K562 (cell line): ENCODE measurements at regions not wholly inside any gene's neighbourhood (a gene's known extent, or its start where the extent isn't known, plus 50 kb on each side); places are given as distances from the start of the nearest gene placed in this dataset.

ENCODE experiments used
- CHD1 ChIP-seq: fragments of 200-600 bp; sonication (generic); IDR thresholded peaks from one replicate; pipeline ENCODE4 v1.6.1; 2012; ENCODE audit warnings: mild to moderate bottlenecking, moderate library complexity, low read length, inconsistent platforms
- EP400 ChIP-seq: fragments of 450-650 bp; IDR thresholded peaks from 2 replicates; pipeline ENCODE4 v1.6.1; 2017; ENCODE audit warnings: antibody characterized with exemption, mild to moderate bottlenecking, moderate library complexity
- FIP1L1 ChIP-seq: fragments of 200-400 bp; formaldehyde crosslinking; IDR thresholded peaks from 2 replicates; pipeline ENCODE4 v1.6.1; 2018; ENCODE audit warnings: mild to moderate bottlenecking, low read depth, low read length; ENCODE audit not compliant: poor library complexity, severe bottlenecking
- FOXJ2 ChIP-seq: fragments of 200-800 bp; sonication (Bioruptor generic); IDR thresholded peaks from 2 replicates; pipeline ENCODE4 v1.6.1; 2016; ENCODE audit warnings: missing genetic modification characterization, missing compliant biosample characterization
- KLF16 ChIP-seq: IDR thresholded peaks from 2 replicates; pipeline ENCODE4 v1.6.1; 2016; ENCODE audit warnings: antibody characterized with exemption
- MAFK ChIP-seq: IDR thresholded peaks from 2 replicates; pipeline ENCODE4 v1.6.1; 2011; ENCODE audit warnings: low read length, improper control_type of control experiment
- MIER1 ChIP-seq: fragments of 450-650 bp; IDR thresholded peaks from 2 replicates; pipeline ENCODE4 v1.6.1; 2016; ENCODE audit warnings: antibody characterized with exemption, mild to moderate bottlenecking, low read depth
- NBN ChIP-seq: fragments of 450-650 bp; IDR thresholded peaks from 2 replicates; pipeline ENCODE4 v1.6.1; 2016; ENCODE audit warnings: low read depth, mild to moderate bottlenecking
- RBFOX2 ChIP-seq: fragments of 200-400 bp; formaldehyde crosslinking; IDR thresholded peaks from 2 replicates; pipeline ENCODE4 v1.6.1; 2017; ENCODE audit warnings: low read depth, mild to moderate bottlenecking, low read length, moderate library complexity
- TCF7L2 ChIP-seq: fragments of 150-350 bp; IDR thresholded peaks from 2 replicates; pipeline ENCODE4 v1.6.1; 2016; ENCODE audit warnings: low read depth, mild to moderate bottlenecking, low read length, moderate library complexity
- TRIM24 ChIP-seq, 2 experiments: fragments of 450-650 bp; IDR thresholded peaks; 2 replicates each; pipeline ENCODE4 v1.6.1; 2016
- YY1 ChIP-seq, 3 experiments: IDR thresholded peaks; 2 replicates each; pipeline ENCODE4 v1.6.1; 2011; ENCODE audit warnings: low read length in 2 of 3, mild to moderate bottlenecking in 2 of 3, moderate library complexity in 2 of 3, borderline replicate concordance in 1 of 3, control low read depth in 1 of 3, low read depth in 1 of 3; ENCODE audit not compliant: insufficient read depth in 3 of 3, insufficient replicate concordance in 2 of 3, control insufficient read depth in 1 of 3, insufficient read length in 1 of 3; ENCODE audit errors: extremely low read depth in 1 of 3
- ZEB2 ChIP-seq: fragments of 450-650 bp; IDR thresholded peaks from 2 replicates; pipeline ENCODE4 v1.6.1; 2016
- ZNF12 ChIP-seq: sonication (generic); formaldehyde crosslinking; IDR thresholded peaks from 2 replicates; pipeline ENCODE4 v1.4.0; 2020; ENCODE audit warnings: mild to moderate bottlenecking, missing genetic modification reagents
- TF ChIP-seq, protein P1 (sequence below): fragments of 450-650 bp; IDR thresholded peaks from 2 replicates; pipeline ENCODE4 v1.7.0; 2016; ENCODE audit warnings: borderline replicate concordance
- TF ChIP-seq, protein P2 (sequence below): sonication (generic); formaldehyde crosslinking; IDR thresholded peaks from 2 replicates; pipeline ENCODE4 v1.8.1; 2023; ENCODE audit warnings: mild to moderate bottlenecking, missing genetic modification reagents
- TF ChIP-seq, protein P3 (sequence below), 2 experiments: IDR thresholded peaks in 1 of 2; conservative IDR thresholded peaks in 1 of 2; 2 replicates each; pipeline ENCODE4 v1.6.1; 2016; ENCODE audit warnings: low read depth in 2 of 2, mild to moderate bottlenecking in 1 of 2, missing compliant biosample characterization in 1 of 2, missing genetic modification characterization in 1 of 2, moderate library complexity in 1 of 2
- TF ChIP-seq, protein P4 (sequence below): fragments of 250-450 bp; sonication (Bioruptor Pico); IDR thresholded peaks from 2 replicates; pipeline ENCODE4 v1.9.0; 2021; ENCODE audit warnings: mild to moderate bottlenecking, inconsistent platforms

DNA sequence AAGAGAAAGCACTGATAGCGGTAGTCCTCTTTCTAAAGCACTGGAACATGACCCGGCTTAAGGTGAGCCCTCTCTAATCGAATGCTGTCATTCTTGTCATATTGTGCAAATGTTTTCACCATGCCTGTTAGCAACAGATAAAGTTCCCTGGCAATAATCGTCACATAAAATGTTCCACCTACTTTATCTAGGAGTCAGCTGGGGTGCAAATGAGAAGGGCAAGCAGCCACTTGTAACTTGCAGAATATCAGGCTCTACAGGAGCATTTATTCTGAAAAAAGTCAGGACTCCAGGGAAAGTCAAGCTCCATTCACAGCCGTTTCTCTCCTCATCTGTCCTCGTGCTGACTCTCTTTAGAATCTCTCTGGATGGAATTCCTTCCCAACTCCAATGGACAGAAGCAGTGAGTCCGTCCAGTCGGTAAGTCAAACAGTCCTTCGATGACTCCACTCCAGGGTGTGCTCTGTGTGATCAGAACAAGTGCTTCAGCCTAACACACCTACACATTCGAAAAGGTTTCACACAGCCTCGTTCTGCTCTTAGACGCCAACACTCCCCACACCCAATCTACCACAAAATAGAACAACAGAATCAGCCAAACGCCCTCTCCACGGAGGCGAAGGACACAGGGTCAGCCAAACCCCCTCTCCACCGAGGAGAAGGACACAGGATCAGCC, 101.7 kb upstream of the FRG1 start (continued):
- TF ChIP-seq, protein P1, sequence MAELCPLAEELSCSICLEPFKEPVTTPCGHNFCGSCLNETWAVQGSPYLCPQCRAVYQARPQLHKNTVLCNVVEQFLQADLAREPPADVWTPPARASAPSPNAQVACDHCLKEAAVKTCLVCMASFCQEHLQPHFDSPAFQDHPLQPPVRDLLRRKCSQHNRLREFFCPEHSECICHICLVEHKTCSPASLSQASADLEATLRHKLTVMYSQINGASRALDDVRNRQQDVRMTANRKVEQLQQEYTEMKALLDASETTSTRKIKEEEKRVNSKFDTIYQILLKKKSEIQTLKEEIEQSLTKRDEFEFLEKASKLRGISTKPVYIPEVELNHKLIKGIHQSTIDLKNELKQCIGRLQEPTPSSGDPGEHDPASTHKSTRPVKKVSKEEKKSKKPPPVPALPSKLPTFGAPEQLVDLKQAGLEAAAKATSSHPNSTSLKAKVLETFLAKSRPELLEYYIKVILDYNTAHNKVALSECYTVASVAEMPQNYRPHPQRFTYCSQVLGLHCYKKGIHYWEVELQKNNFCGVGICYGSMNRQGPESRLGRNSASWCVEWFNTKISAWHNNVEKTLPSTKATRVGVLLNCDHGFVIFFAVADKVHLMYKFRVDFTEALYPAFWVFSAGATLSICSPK, result no peak
- TF ChIP-seq, protein P2, sequence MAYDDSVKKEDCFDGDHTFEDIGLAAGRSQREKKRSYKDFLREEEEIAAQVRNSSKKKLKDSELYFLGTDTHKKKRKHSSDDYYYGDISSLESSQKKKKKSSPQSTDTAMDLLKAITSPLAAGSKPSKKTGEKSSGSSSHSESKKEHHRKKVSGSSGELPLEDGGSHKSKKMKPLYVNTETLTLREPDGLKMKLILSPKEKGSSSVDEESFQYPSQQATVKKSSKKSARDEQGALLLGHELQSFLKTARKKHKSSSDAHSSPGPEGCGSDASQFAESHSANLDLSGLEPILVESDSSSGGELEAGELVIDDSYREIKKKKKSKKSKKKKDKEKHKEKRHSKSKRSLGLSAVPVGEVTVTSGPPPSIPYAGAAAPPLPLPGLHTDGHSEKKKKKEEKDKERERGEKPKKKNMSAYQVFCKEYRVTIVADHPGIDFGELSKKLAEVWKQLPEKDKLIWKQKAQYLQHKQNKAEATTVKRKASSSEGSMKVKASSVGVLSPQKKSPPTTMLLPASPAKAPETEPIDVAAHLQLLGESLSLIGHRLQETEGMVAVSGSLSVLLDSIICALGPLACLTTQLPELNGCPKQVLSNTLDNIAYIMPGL (CRISPR knock-in tag), result no peak
- TF ChIP-seq YY1 (IDR thresholded peaks at IDR 0.05; ENCODE audit: borderline replicate concordance in 1 of 3, control insufficient read depth in 1 of 3, extremely low read depth in 1 of 3, insufficient read depth in 3 of 3, insufficient read length in 1 of 3, insufficient replicate concordance in 2 of 3, low read depth in 1 of 3, low read length in 2 of 3), result no peak
- no peak for TF ChIP-seq TCF7L2
- TF ChIP-seq MAFK, result no peak
- peak; percentile 45 to 72; a peak in 2 of 4 replicates for TF ChIP-seq TRIM24 (IDR thresholded peaks at IDR 0.05)
- TF ChIP-seq, protein P3, sequence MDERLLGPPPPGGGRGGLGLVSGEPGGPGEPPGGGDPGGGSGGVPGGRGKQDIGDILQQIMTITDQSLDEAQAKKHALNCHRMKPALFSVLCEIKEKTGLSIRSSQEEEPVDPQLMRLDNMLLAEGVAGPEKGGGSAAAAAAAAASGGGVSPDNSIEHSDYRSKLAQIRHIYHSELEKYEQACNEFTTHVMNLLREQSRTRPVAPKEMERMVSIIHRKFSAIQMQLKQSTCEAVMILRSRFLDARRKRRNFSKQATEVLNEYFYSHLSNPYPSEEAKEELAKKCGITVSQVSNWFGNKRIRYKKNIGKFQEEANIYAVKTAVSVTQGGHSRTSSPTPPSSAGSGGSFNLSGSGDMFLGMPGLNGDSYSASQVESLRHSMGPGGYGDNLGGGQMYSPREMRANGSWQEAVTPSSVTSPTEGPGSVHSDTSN (CRISPR knock-in tag; IDR thresholded peaks at IDR 0.05; ENCODE audit: low read depth), result no peak
- TF ChIP-seq, protein P3 (tag; conservative IDR thresholded peaks at IDR 0.05; ENCODE audit: low read depth), result peak; percentile 89
- TF ChIP-seq FOXJ2 (tag), result peak; percentile 94
- no peak for TF ChIP-seq FIP1L1
- no peak for TF ChIP-seq NBN
- TF ChIP-seq ZNF12 (CRISPR knock-in tag), result no peak
- 0 out of 2 replicates have a peak, but pooled peaks have one; percentile 21 for TF ChIP-seq KLF16
- peak; percentile 44; the same call in 1 of the 2 replicates for TF ChIP-seq ZEB2
- TF ChIP-seq, protein P4, sequence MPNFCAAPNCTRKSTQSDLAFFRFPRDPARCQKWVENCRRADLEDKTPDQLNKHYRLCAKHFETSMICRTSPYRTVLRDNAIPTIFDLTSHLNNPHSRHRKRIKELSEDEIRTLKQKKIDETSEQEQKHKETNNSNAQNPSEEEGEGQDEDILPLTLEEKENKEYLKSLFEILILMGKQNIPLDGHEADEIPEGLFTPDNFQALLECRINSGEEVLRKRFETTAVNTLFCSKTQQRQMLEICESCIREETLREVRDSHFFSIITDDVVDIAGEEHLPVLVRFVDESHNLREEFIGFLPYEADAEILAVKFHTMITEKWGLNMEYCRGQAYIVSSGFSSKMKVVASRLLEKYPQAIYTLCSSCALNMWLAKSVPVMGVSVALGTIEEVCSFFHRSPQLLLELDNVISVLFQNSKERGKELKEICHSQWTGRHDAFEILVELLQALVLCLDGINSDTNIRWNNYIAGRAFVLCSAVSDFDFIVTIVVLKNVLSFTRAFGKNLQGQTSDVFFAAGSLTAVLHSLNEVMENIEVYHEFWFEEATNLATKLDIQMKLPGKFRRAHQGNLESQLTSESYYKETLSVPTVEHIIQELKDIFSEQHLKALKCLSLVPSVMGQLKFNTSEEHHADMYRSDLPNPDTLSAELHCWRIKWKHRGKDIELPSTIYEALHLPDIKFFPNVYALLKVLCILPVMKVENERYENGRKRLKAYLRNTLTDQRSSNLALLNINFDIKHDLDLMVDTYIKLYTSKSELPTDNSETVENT (CRISPR knock-in tag), result no peak
- TF ChIP-seq EP400, result no peak
- TF ChIP-seq RBFOX2, result no peak
- no peak for TF ChIP-seq MIER1
- no peak for TF ChIP-seq CHD1
